HL-60 (cell line): ENCODE measurements at regions not wholly inside any gene's neighbourhood (a gene's known extent, or its start where the extent isn't known, plus 50 kb on each side); places are given as distances from the start of the nearest gene placed in this dataset.

Source experiments
- CTCF ChIP-seq: IDR thresholded peaks from one replicate; pipeline ENCODE4 v1.5.1; 2011; ENCODE audit warnings: low read length, control low read depth, inconsistent platforms; ENCODE audit not compliant: insufficient read depth
- GABPA ChIP-seq: IDR thresholded peaks from 2 replicates; pipeline ENCODE4 v1.6.1; 2012; ENCODE audit warnings: low read depth
- POLR2AphosphoS5 ChIP-seq: IDR thresholded peaks from 2 replicates; pipeline ENCODE4 v1.6.1; 2012; ENCODE audit warnings: low read depth
- REST ChIP-seq: IDR thresholded peaks from 2 replicates; pipeline ENCODE4 v1.6.1; 2012; ENCODE audit warnings: low read depth; ENCODE audit not compliant: insufficient replicate concordance
- SPI1 ChIP-seq: IDR thresholded peaks from 2 replicates; pipeline ENCODE4 v1.6.1; 2012; ENCODE audit warnings: low read depth, mild to moderate bottlenecking, borderline replicate concordance

GRCh38 chr7:125357676-125358455 is 428.2 kb upstream of the POT1 start:
- TF ChIP-seq CTCF: no peak
- no peak for TF ChIP-seq GABPA
- TF ChIP-seq REST: no peak
- TF ChIP-seq POLR2AphosphoS5: no peak
- peak; percentile 71; the same call in 1 of the 2 replicates for TF ChIP-seq SPI1
